Fibroblast of lung (primary cell): ENCODE measurements at regions not wholly inside any gene's neighbourhood (a gene's known extent, or its start where the extent isn't known, plus 50 kb on each side); places are given as distances from the start of the nearest gene placed in this dataset.

Experiments used
- EZH2 ChIP-seq: IDR thresholded peaks from 2 replicates; pipeline ENCODE4 v1.5.1; 2012; ENCODE audit warnings: low read length, control low read depth, mild to moderate bottlenecking; ENCODE audit errors: missing control alignments
- TF ChIP-seq, protein P1 (sequence below), 2 donors: IDR thresholded peaks in 1 of 2; conservative IDR thresholded peaks in 1 of 2; 1 replicate in 1 of 2; 2 replicates in 1 of 2; pipeline ENCODE4 v1.5.1; 2011 to 2012; ENCODE audit warnings: low read length in 2 of 2, control low read depth in 1 of 2, inconsistent platforms in 1 of 2, low read depth in 1 of 2, mild to moderate bottlenecking in 1 of 2

GRCh38 chr9:108290839-108291585 lies 564.8 kb downstream of the ACTL7B start:
- TF ChIP-seq, protein P1, sequence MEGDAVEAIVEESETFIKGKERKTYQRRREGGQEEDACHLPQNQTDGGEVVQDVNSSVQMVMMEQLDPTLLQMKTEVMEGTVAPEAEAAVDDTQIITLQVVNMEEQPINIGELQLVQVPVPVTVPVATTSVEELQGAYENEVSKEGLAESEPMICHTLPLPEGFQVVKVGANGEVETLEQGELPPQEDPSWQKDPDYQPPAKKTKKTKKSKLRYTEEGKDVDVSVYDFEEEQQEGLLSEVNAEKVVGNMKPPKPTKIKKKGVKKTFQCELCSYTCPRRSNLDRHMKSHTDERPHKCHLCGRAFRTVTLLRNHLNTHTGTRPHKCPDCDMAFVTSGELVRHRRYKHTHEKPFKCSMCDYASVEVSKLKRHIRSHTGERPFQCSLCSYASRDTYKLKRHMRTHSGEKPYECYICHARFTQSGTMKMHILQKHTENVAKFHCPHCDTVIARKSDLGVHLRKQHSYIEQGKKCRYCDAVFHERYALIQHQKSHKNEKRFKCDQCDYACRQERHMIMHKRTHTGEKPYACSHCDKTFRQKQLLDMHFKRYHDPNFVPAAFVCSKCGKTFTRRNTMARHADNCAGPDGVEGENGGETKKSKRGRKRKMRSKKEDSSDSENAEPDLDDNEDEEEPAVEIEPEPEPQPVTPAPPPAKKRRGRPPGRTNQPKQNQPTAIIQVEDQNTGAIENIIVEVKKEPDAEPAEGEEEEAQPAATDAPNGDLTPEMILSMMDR (conservative IDR thresholded peaks at IDR 0.05 in 1 of 2, IDR thresholded peaks at IDR 0.05 in 1 of 2; ENCODE audit: low read depth in 1 of 2, low read length in 2 of 2): no peak
- TF ChIP-seq EZH2: no peak
